ENCODE measurements at regions not wholly inside any gene's neighbourhood (a gene's known extent, or its start where the extent isn't known, plus 50 kb on each side); places are given as distances from the start of the nearest gene placed in this dataset.

- no peak for DNase-seq
Observed at GRCh38 chr10:47169581-47169980, 130.4 kb upstream of the GDF10 start.

GRCh38 chr10:47173929-47174442 is 126.0 kb upstream of the GDF10 start:
- DNase-seq, result no peak

GRCh38 chr10:47175181-47176123 is 124.5 kb upstream of the GDF10 start:
- no peak for DNase-seq

- DNase-seq, result no peak
Observed at GRCh38 chr10:47176206-47176902, 123.6 kb upstream of the GDF10 start.

- DNase-seq, result no peak
Observed at GRCh38 chr10:47176903-47177868, 122.8 kb upstream of the GDF10 start.

- DNase-seq, result no peak
Observed at GRCh38 chr10:47178537-47179290, 121.3 kb upstream of the GDF10 start.

GRCh38 chr10:47179291-47179647 is 120.7 kb upstream of the GDF10 start:
- DNase-seq, result no peak

- no peak for DNase-seq
Observed at GRCh38 chr10:47181052-47181849, 118.7 kb upstream of the GDF10 start.

GRCh38 chr10:47182934-47183703 is 116.9 kb upstream of the GDF10 start:
- DNase-seq, result no peak

- DNase-seq, result no peak
Observed at GRCh38 chr10:47183704-47184041, 116.3 kb upstream of the GDF10 start.

GRCh38 chr10:47184273-47184672 is 115.7 kb upstream of the GDF10 start:
- no peak for DNase-seq

- no peak for DNase-seq
Observed at GRCh38 chr10:47184724-47185330, 115.2 kb upstream of the GDF10 start.

GRCh38 chr10:47186941-47187340 is 113.1 kb upstream of the GDF10 start:
- DNase-seq, result no peak

- DNase-seq, result no peak
Observed at GRCh38 chr10:47187592-47187991, 112.4 kb upstream of the GDF10 start.

GRCh38 chr10:47188156-47188555 is 111.8 kb upstream of the GDF10 start:
- DNase-seq, result no peak

- DNase-seq, result no peak
Observed at GRCh38 chr10:47189802-47190201, 110.2 kb upstream of the GDF10 start.

- peak; percentile 3 for DNase-seq
Observed at GRCh38 chr10:47190301-47190700, 109.7 kb upstream of the GDF10 start.

- DNase-seq, result no peak
Observed at GRCh38 chr10:47190802-47191450, 109.1 kb upstream of the GDF10 start.

GRCh38 chr10:47192273-47192672 is 107.7 kb upstream of the GDF10 start:
- DNase-seq, result no peak

All from NCI-H2029 treated with DMSO at 0.1 percent for 48 hours (cell line).